ENCODE measurements at regions not wholly inside any gene's neighbourhood (a gene's known extent, or its start where the extent isn't known, plus 50 kb on each side); places are given as distances from the start of the nearest gene placed in this dataset.

GRCh38 chr5:68161156-68161555 is 54.4 kb upstream of the PIK3R1 start:
- no peak for DNase-seq

DNA sequence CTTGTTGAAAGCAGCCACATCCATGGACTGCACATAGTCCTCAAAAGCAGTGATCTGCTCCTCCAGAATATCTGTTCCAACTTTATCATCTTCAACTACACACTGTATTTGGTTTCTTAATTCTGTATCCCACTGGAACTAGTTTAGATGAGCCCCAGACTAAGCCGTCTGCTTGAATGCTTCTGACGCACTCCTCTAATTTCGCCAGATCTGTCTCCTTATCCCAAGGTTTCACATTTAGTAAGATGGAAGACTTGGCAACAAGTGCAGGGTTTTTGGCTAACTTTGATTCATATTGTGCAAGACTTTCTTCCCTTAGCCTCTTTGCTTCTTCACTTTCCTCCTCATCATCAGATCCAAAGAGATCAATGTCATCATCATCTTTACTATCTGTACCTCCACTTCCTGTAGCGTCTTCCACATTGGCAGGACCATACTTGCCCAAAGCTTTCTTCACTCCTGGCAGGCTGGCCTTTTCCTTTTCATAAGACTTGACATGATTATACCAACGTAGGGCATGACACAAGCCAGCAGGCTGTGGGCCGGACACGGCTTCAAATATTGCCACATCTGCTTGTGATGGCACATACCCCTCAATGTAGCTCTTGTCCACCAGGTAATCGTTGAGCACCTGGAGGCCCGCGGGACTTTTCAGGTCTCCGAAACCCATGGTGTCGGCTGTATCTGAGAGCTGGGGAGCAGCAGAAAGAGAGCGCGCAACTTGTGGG is 56.2 kb upstream of the PIK3R1 start:
- DNase-seq, result no peak

DNA sequence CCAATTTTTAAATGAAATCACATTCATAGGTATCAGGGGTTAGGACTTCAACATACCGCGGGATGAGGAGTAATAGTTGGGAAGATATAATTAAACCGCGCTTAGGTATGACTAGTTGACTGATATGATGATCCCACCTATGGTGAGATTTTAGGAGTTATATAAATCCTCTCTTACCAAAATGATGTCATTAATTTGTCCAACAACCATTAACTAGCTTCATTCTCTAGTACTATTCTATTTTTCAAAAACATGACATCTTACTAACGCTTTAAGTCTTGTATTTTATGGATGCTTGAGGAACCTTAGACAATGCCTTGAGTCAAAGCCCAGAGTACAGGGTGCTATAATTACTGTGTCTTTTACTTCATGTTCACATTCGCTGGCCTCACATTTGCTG is 59.6 kb upstream of the PIK3R1 start:
- DNase-seq, result no peak

DNA sequence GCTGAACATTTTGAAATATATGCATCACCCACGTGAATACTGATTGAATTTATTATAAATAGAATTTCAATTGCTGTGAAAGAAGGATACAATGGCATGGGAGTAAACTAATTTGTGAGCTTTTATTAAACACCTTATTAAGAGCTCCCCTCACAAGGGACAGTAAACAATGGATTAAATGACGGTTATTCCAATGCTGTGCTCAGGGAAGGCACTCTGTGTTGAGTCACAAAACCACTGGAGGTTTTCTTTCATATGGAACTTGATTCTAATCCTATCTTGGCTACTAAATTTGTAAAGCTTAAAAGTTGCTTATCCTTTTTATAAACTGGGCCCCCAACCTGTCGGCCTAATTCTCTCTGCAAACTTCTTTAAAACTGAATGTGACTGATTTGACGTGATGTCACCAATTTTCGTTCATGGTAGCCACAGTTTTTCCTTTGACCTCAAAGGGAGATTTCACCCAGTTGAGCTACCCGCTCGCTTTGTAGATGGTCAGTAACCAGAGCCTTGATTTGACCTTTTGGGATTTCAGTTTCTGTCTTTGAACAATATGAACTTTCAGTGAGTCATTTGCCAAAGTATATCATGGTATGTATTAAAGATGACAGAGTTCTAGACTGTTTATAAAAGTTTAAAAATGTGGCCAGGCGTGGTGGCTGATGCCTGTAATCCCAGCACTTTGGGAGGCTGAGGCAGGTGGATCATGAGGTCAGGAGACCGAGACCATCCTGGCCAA is 61.3 kb upstream of the PIK3R1 start:
- DNase-seq, result no peak

- DNase-seq, result no peak
Measured at GRCh38 chr5:68151812-68152211, 63.7 kb upstream of the PIK3R1 start.

DNA sequence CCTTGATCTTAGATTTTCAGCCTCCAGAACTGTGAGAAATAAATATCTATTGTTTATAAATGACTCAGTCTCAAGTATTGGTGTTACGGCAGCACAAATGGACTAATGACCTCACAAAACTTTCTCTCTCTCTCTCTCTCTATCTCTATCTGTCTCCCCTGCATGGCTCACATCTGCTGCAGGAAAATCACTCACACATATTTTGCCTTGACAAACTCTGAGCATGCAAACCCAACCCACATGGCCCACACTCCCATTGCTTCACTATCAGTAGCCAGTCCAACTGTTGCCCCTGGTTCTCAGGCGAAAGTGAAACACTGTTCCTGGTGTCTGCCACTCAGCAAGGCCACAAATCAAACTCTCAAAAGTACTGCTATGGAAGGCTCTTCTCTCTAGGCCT is 66.4 kb upstream of the PIK3R1 start:
- no peak for DNase-seq

- no peak for DNase-seq
Measured at GRCh38 chr5:68148096-68148495, 67.5 kb upstream of the PIK3R1 start.

- no peak for DNase-seq
Measured at GRCh38 chr5:68147659-68148058, 67.9 kb upstream of the PIK3R1 start.

DNA sequence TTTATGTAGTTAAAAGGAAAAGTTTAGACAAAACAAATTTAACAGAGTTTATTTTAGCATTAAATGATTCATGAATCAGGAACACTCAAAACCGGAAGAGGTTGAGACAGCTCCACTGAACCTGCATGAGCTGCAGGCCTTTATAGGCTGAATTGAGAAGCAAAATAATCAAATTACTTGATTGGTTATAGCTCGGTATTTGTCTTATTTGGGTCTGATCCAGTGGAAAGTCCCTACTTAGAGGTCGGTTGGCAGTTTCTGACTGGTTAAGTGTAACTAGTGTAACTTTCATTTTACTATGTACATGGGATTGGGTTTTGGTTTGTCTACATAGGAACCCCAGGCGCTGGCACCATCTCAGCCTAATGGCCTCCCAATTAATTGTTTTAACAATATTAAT is 74.1 kb upstream of the PIK3R1 start:
- DNase-seq, result no peak

DNA sequence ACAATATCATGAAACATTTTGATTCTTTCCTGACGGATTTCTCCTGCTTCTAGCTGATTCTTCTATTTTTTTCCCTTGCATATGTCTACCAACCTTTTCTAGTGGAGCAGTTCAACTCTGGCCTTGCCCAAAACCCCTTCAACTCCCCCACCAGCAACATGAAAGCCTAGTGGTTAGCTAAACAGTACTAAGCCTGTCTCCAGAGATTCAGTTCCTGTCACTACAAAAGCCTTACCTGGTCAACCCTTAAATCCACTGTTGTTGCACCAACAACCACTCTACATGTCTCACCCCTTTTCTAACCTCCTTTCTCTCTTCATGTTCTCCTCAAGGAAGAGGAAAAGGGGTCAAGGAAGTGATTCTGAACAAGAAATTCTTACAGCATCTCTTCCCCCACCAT is 74.8 kb upstream of the PIK3R1 start:
- no peak for DNase-seq

DNA sequence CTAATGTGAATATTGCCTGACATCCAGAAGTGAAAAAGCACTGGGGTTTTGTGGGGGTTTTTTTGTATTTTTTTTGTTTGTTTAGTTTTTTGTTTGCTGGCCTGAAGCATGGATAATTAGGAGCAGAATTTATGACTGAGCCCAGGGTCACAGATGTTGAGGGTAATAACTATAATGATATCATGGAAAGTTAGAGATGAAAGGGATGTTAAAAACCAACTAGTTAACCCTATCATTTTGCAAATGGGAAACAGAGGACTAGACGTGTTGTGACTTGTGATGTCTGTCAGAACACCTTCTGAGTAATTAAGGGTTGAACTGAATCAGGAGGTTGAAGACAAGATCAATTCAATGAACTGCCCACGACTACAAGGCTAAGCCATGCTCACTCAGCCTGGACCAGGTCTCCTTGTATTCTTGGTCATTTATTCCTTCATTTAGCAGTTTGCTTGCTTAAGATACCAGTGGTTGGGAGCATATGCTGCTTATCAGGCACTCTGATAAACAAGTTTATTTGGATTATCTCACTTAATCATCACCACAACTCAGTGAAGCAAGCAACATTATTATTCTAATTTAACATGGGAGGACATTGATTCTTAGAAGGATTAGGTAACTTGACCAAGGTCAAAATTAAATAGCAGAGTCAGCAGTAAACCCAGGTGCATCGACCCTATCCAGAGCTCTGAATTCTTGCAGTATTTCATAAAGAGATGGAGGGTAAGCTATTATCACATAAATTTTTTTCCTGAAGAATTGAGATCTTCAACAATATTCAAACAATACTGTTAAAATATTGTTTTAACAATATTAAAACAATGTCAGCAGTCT is 75.7 kb upstream of the PIK3R1 start:
- DNase-seq, result no peak

GRCh38 chr5:68137511-68138140 is 77.9 kb upstream of the PIK3R1 start:
- no peak for DNase-seq

DNA sequence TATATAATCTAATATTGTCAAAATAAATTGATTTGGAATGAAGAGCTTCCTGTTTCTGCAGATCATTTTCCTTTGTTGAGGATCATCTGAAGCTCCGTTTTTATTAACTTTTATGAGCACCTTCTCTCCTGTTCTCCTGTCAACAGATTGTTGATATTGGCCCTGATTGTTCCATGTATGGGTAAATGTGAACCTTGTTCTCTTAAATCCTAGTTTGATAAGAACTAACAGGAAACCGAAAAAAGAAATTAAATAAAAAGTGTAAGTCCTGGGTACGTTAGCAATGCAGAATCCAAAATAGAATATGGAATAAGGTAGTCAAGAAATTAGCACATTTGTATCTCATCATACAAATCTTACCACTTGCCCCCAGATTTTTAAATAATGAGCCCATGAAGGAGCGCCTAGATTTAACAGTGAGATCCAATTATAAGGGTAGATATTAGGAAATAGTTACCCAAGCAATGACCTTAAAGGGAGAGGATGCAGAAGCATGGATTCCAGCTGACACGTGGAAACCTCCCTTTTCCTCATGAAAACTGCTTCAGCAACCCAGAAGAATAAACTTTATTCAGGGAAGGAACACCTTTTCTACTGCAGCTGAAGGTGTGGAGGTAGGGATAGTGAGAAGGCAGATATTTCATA is 80.8 kb upstream of the PIK3R1 start:
- no peak for DNase-seq

DNA sequence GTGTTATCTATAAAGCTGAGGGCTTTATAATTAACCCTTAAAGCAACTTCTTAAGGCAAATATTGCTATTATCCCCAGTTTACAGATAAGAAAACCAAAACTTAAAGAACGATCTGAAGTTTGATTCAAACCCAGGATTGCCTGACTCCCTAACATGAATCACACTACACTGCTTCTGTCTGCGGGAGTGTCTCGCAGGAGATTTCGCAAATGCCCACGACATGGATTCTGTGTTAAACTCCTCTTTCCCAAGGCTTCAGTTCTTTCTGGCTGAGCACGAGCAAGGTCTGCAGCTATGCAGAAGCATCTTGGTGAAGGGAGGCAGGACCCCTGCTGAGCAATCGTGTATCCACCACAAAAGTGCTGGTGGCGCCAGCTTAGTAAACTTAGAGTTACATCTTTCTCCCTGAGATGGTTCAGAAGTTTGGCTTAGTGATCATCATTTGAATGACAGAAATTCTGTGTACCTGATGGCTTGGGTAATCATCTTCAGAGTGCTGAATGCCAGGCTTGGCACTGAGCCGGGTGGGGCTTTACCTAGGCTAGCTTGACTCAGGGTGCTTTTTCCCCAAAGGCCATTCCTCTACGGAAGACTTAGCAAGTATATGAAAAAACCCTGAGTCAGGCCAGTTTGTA is 81.4 kb upstream of the PIK3R1 start:
- DNase-seq, result no peak

GRCh38 chr5:68130253-68130652 is 85.3 kb upstream of the PIK3R1 start:
- DNase-seq, result no peak

DNA sequence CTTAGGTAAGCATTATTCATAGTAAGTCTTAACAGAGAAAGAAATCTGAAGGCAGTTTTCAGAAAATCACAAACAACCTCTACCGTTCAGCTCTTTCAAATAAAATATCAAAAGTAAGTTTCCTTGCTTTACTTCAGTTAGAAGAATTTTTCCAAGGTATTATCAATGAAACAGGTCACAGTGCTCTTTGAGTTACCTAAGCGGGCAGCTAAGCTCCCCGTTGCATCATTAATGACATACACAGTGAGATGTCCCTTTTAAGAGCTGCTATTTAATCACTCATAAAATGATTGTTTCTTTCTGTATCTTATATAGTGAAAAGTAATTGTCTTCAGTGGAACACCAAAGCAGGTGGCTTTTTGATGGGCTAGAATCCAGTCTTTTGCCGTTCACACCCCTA is 86.2 kb upstream of the PIK3R1 start:
- DNase-seq, result no peak

DNA sequence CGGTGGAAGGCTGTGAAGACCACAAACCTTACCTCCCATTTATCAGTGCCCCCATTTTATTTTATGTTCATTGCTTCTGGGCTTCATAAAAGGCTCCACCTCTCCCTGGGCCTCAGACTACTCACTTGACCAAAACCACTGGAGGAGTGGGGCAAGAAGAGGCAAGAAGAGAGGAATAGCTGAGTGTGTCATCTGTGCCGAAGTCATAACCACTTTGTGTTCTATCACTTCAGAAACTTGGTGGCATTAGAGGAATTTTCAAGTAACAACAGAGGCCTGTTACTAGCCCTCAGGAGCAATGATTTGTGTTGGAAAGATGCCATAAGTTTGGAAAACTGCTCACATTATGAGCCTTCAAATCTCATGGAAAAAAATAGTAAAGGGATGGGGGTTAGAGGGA is 88.7 kb upstream of the PIK3R1 start:
- DNase-seq, result no peak

GRCh38 chr5:68122439-68123328 is 92.9 kb upstream of the PIK3R1 start:
- no peak for DNase-seq

DNA sequence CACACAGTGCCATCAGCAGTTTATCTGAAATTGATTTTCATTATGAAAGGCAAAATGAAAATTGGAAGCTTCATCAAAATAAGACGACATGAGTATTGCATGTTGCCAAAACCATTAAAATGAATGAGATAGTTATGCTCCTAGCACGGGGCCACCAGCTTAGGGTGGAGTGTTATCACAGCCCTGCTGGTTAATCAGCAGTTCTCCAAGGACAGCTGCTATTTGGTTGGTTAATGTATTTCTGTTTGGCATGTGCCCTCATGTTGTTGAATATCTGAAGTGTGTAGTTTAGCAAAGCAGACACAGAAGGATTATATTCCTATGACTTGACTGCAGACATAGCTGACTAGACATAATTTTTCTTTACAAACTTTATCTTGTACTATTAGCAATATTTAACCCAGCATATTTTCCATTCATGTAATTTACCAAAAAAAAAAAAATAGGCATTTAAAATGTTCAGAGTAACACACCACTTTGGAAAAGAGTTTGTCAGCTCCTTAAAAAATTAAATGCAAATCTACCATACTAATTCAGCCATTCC is 98.6 kb upstream of the PIK3R1 start:
- DNase-seq, result no peak

DNA sequence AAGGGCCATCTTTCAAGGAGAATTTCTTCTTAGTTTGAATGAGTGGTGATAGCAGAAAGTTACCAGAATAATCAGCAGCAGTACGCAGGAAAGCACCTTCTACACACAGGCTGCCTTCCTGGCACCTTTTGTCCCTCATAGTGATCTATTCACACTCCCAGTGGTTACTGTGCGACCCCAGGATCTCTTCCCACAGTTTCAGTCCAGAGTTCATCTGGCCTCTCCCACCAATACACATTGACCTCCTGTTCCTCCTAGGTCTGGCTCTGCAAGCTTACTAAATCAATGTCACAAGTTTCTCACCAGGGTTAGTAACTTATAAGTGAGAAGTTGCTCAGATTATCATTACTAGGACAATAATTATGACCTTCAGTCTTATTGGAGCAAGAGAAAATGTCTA is 99.1 kb upstream of the PIK3R1 start:
- DNase-seq, result no peak

DNA sequence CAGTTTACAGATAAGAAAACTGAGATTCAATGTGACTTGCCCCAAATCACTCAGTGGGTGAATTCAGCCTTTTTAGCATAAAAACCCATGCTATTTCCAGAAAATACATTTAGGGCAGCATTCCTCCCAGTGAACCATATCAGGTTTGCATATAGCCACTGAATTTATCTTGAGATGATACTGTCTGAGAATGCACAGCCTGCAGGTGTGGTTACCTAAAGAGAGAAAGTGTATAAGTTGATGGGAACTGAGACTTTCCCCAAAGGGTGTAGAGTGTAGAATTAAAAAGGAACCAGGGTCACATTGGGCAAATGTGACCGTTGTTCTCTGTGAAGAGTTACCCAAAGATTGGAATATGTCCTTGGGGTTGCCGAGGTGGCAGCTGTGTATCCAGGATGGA is 100.0 kb upstream of the PIK3R1 start:
- no peak for DNase-seq

Measured in activated CD4-positive, alpha-beta T cell treated with anti-CD3 and anti-CD28 coated beads for 4 hours (primary cell).